SK-N-SH (cell line): ENCODE measurements at regions not wholly inside any gene's neighbourhood (a gene's known extent, or its start where the extent isn't known, plus 50 kb on each side); places are given as distances from the start of the nearest gene placed in this dataset.

ENCODE experiments used
- CTCF ChIP-seq: fragments of 200-600 bp; sonication (generic); IDR thresholded peaks from 2 replicates; pipeline ENCODE4 v1.6.1; 2017; ENCODE audit warnings: antibody characterized with exemption, mild to moderate bottlenecking, moderate library complexity
- EP300 ChIP-seq, 2 experiments: IDR thresholded peaks; 2 replicates each; pipeline versions ENCODE4 v1.4.0 to v1.6.1; 2012; ENCODE audit warnings: borderline replicate concordance in 1 of 2, low read depth in 1 of 2, low read length in 1 of 2
- FOXM1 ChIP-seq: IDR thresholded peaks from 2 replicates; pipeline ENCODE4 v1.4.0; 2012; ENCODE audit warnings: low read depth, mild to moderate bottlenecking
- RAD21 ChIP-seq: IDR thresholded peaks from 2 replicates; pipeline ENCODE4 v1.6.1; 2012; ENCODE audit warnings: mild to moderate bottlenecking, low read length
- SMC3 ChIP-seq: IDR thresholded peaks from 2 replicates; pipeline ENCODE4 v1.6.1; 2012; ENCODE audit warnings: low read depth, low read length, improper control_type of control experiment
- TAF1 ChIP-seq: IDR thresholded peaks from 2 replicates; pipeline ENCODE4 v1.6.1; 2012; ENCODE audit warnings: low read depth, mild to moderate bottlenecking, low read length, moderate library complexity, borderline replicate concordance

GRCh38 chr3:177842743-177843734 lies 645.8 kb upstream of the TBL1XR1 start:
- no peak for TF ChIP-seq CTCF
- TF ChIP-seq SMC3, result no peak
- no peak for TF ChIP-seq FOXM1
- no peak for TF ChIP-seq RAD21
- TF ChIP-seq EP300 (IDR thresholded peaks at IDR 0.05; ENCODE audit: borderline replicate concordance in 1 of 2, low read depth in 1 of 2, low read length in 1 of 2), result no peak
- no peak for TF ChIP-seq TAF1
